ENCODE measurements at regions not wholly inside any gene's neighbourhood (a gene's known extent, or its start where the extent isn't known, plus 50 kb on each side); places are given as distances from the start of the nearest gene placed in this dataset.

DNA sequence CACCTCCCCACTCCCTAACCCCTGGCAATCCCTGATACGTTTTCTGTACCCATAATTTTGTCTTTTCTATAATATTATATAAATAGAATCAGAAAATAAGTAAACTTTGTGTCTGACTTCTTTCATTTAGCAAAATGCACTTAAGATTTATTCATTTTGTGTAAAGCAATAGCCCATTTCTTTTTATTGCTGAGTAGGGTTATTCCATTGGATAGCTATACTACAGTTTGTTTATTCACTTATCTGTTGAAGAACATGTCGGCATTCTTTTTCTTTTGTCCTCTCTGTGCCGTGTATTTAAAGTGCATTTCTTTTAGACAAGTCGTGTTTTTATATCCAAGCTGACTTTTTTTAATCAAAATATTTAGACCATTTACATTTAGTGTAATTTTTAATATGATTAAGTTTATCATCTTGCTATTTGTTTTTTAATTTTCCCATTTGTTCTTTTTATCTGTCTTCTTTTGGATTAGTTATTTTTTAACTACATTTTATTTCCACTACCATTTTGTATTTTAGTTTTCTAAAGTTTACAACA lies 176.4 kb upstream of the TSHZ3 start:
- 85 to 86% methylated on average over 4 of the region's 4 CpGs for WGBS, 2 donors
- H3K4me3 ChIP-seq (ENCODE audit: low read depth, poor library complexity, severe bottlenecking), result no peak overlapping the region
- intact Hi-C loops (cut with DNase I; ENCODE audit: low total_unique reads), result no loop called here
- TF ChIP-seq POLR2A (IDR thresholded peaks at IDR 0.05), result no peak
- TF ChIP-seq, protein P1, sequence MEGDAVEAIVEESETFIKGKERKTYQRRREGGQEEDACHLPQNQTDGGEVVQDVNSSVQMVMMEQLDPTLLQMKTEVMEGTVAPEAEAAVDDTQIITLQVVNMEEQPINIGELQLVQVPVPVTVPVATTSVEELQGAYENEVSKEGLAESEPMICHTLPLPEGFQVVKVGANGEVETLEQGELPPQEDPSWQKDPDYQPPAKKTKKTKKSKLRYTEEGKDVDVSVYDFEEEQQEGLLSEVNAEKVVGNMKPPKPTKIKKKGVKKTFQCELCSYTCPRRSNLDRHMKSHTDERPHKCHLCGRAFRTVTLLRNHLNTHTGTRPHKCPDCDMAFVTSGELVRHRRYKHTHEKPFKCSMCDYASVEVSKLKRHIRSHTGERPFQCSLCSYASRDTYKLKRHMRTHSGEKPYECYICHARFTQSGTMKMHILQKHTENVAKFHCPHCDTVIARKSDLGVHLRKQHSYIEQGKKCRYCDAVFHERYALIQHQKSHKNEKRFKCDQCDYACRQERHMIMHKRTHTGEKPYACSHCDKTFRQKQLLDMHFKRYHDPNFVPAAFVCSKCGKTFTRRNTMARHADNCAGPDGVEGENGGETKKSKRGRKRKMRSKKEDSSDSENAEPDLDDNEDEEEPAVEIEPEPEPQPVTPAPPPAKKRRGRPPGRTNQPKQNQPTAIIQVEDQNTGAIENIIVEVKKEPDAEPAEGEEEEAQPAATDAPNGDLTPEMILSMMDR (IDR thresholded peaks at IDR 0.05), result no peak
- DNase-seq (ENCODE audit: low spot score in 2 of 2), result no peak

DNA sequence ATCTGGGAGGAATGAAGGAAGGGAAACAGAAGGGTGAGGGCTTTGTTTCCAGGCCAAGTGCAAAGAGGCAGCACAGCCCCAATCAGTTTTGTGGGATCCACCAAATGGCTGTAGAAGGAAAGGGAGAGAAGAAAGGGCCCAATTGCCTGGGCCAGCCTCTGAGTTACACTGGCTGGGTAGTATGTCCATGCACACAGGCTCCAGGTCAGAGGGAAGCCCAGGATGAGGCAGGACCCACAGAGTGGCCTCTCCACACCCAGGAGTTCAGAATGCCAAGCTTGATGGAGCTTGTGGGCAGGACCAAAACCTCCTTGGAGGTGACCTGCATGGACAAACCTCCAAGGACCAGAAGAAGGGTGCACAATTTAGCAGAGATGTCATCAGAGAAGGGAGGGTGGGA lies 178.2 kb upstream of the TSHZ3 start:
- TF ChIP-seq, protein P1 (IDR thresholded peaks at IDR 0.05), result no peak
- TF ChIP-seq POLR2A (IDR thresholded peaks at IDR 0.05), result no peak
- H3K4me3 ChIP-seq (ENCODE audit: low read depth, poor library complexity, severe bottlenecking), result no peak overlapping the region
- intact Hi-C loops (cut with DNase I; ENCODE audit: low total_unique reads), result no loop called here
- peak in 1 of 2 donors; percentile 37 for DNase-seq (ENCODE audit: low spot score in 2 of 2)

DNA sequence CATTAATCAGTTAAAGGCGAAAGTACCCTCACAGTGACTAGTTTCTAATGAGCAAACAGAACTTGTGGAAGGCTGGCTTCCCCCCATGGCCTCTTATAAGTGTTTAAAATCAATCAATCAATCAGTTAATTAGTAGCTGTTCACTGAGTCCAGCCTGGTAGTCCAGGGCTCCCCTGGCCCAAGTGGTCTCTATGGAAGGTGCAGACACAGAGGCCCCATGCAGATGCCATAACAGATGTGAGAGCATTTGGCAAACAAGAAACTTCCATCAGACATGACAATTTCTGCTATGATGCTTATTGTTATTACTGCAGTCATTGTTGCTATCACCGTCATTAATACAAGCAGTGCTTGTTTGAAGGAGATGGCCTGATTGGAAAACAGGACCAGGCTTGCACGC lies 179.0 kb upstream of the TSHZ3 start:
- intact Hi-C loops (cut with DNase I; ENCODE audit: low total_unique reads), result no loop called here
- H3K4me3 ChIP-seq (ENCODE audit: low read depth, poor library complexity, severe bottlenecking), result no peak overlapping the region
- DNase-seq (ENCODE audit: low spot score in 2 of 2), result peak in 1 of 2 donors; percentile 21
- WGBS, 2 donors, result 94 to 95% methylated on average over 3 of the region's 3 CpGs
- TF ChIP-seq POLR2A (IDR thresholded peaks at IDR 0.05), result no peak
- TF ChIP-seq, protein P1 (IDR thresholded peaks at IDR 0.05), result no peak

DNA sequence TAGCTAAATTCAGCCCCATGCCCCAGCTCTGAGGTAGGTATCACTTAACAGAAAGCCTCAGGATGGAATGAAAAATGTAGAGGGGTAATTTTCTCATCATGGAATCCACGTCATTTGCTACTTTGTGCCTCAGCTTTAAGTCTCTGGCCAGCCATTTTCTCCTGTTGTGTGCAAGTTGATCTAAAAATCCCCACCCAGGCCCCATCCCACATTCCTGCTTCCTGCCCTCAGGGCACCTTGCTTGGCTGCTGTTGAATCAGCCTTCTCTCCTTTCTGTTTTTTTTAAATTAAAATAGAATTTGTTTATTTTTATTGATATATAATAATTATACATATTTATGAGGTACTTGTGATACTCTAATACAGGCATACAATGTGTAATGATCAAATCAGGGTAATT lies 179.9 kb upstream of the TSHZ3 start:
- intact Hi-C loops (cut with DNase I; ENCODE audit: low total_unique reads), result no loop called here
- TF ChIP-seq, protein P1 (IDR thresholded peaks at IDR 0.05), result no peak
- TF ChIP-seq POLR2A (IDR thresholded peaks at IDR 0.05), result no peak
- no peak overlapping the region for H3K4me3 ChIP-seq (ENCODE audit: low read depth, poor library complexity, severe bottlenecking)
- peak in 1 of 2 donors; percentile 18 for DNase-seq (ENCODE audit: low spot score in 2 of 2)
- WGBS, 2 donors, result 55 to 63% methylated on average over 1 of the region's 1 CpG

DNA sequence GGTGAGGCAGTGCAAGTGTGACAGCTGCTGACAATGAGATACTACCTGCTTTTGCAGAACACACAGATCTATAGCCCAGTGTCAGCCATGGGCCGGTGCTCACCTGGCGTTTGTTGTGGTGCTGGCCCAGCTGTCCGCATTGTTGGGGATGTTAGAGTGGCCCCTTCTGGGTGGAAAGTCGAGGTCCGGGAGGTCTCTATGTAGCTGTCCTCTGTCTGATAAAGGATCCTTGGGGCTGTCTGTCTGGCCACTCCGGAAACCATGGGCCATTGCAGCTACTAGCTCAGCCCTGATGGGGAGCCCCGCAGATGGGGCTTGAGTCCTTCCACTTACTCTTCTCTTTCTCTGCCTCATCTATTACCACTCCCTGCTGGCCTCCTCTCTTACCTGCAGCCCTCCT lies 181.5 kb upstream of the TSHZ3 start:
- TF ChIP-seq, protein P1 (IDR thresholded peaks at IDR 0.05), result no peak
- no peak for TF ChIP-seq POLR2A (IDR thresholded peaks at IDR 0.05)
- 79 to 88% methylated on average over 5 to 7 of the region's 7 CpGs for WGBS, 2 donors
- no peak overlapping the region for H3K4me3 ChIP-seq (ENCODE audit: low read depth, poor library complexity, severe bottlenecking)
- intact Hi-C loops (cut with DNase I; ENCODE audit: low total_unique reads), result no loop called here
- DNase-seq (ENCODE audit: low spot score in 2 of 2), result peak in 1 of 2 donors; percentile 52

DNA sequence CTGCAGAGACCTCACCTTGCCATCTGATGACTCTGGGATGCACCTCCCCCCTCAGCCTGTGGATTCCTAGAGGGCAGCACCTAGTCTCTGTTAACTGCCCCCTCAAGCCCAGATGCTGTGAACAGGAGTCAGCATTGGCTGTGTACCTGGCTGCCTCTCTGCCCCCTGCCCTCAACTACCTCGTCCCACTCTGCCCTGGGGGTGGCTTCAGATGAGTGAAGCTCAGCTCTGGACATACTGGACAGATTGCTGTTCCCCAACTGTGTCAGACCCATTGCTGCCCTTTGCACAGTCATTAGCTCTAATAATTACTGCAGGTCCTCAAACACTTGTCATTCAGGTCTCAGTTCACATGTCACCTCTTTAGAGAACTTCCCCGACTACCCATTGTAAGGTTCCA lies 182.1 kb upstream of the TSHZ3 start:
- no peak overlapping the region for H3K4me3 ChIP-seq (ENCODE audit: low read depth, poor library complexity, severe bottlenecking)
- 57 to 61% methylated on average over 2 of the region's 2 CpGs for WGBS, 2 donors
- DNase-seq (ENCODE audit: low spot score in 2 of 2), result peak in 1 of 2 donors; percentile 63
- TF ChIP-seq, protein P1 (IDR thresholded peaks at IDR 0.05), result no peak
- no peak for TF ChIP-seq POLR2A (IDR thresholded peaks at IDR 0.05)
- intact Hi-C loops (cut with DNase I; ENCODE audit: low total_unique reads), result no loop called here
